GM04503 (cell line): ENCODE measurements at regions not wholly inside any gene's neighbourhood (a gene's known extent, or its start where the extent isn't known, plus 50 kb on each side); places are given as distances from the start of the nearest gene placed in this dataset.
A peak's percentile ranks its signal among the peaks of the same experiment; 100 is the strongest.
"Not testable (repeated sequence)": the region's sequence is repeated elsewhere in the genome, so short reads cannot be mapped to it uniquely, and the experiment has no call there.

Experiments
- DNase-seq: peaks from one replicate; pipeline ENCODE4 v3.0.0-alpha.2; 2012; ENCODE audit warnings: low read depth

DNA sequence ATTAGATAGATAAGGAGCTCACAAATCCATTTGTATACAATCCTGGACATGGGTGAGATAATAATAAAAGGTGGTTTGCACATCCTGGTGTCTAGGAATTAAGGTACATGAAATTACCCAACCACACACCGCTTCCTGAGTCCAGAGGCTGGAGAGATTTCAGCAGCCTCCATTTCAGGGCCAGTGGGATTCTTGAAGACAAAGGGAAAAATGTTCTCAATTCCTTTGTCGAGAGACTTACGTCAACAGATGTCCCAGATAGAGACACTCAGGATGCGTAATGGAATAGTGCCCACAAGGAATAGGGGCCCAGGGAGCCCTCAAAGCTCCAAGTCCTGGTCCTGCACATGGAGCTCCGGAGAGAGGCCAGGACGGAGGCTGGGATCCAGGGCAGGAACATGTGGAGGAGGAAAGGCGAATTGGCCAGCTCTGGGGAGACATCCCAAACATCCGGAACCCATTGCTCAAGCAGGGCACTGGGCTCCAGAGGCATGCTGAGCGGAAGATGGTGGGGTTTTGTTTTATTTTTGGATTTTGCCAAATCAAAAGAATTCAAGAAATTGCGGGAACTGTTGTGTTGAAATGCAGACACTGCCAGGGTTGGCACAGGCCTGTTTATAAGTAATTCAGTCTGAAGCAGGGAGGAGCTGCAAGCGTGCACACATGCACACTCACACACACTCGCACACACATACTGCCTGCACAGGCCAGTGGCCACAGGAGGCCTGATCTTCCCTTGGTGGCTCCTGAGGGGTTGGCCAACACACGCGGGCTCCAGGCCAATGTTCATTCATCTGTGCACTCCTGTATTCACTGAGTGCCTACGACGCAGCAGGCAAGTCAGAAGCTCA lies 97.2 kb downstream of the NOG start:
- peak; percentile 55 for DNase-seq

- DNase-seq: no peak
These were observed 101.3 kb downstream of the NOG start for GRCh38 chr17:56694825-56695224.

- DNase-seq: no peak
These were observed 103.7 kb downstream of the NOG start for GRCh38 chr17:56697190-56697589.

- DNase-seq: peak; percentile 96
These were observed 105.8 kb downstream of the NOG start for GRCh38 chr17:56699186-56699894.

DNA sequence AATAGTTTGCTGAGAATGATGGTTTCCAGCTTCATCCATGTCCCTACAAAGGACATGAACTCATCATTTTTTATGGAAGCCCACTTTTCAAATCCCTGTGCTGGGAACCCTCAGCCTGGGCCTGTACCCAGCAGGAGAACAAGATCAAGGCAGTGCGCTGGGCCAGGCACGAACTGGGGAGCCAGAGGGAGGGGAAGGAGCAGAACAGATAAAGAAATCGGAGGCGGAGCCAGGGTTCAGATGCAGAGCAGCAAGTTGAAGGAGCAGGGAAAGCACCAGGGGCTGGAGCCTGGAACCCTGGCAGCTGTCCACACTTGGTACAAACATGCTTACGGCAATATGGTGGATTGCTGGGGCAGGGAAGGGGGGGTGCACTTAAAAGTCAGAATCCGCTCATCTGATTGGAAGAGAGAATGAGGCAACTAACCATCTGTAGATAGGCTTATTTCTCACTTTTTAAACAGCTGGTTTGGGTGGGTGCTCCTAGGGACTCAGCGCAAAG lies 107.5 kb downstream of the NOG start:
- no peak for DNase-seq

DNA sequence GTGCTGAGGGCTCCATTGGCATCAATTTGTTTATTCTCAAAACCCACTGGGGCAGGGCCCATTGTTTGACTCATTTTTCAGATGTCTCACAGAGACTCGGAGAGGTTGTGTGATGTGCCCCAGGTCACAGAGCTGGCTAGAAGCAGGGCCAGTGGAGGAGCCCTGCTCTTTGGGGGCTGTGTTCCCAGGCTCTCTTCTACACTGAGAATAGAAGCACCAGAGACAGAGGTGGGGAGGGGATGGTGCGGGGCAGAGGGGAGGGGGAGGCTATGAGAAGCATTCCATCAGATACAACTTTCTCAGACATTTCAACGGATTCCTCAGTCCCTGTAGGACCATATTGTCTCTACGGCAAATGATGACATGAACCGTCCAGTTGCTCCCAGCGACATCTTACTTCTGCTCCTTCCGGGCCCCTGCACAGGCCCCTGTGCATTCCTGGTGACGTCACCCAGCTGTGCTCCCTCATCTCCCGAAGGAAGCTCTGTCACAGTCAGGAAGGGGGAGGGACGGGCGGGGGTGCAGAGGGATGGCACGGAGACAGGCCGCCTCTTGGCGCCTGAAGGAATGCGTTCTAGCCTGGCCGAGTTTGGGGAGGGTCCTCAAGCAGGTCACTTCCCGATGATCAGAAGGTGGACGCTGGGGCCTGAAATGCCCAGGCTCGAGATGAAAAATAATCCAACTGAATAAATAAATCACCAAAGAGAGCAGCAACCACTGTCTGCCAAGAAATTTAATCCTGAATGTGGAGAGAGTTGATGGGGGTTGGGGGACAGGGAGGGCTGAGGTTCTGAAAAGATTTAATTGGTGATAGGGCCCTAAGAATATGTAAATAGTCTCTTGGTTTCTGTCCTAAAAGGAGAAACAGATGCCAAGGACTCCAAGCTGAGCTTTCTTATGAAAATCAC lies 114.1 kb downstream of the NOG start:
- DNase-seq: no peak

DNA sequence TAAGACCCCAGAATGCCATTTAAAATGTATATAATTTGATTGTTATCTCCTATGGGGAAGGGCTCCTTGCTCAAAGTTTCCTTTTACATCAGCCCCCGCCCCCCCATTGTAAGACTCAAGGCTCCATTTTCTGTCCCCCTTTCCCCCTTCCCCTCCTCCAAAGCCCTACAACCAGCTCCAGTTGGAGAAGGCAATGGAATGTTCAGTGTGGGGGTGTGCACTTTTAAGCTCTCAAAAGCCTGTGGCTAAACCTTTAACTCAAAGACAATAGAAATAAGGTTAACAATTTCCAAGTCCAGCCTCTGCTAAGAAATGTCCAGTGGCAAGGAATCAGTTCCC lies 114.7 kb downstream of the NOG start:
- no peak for DNase-seq

DNA sequence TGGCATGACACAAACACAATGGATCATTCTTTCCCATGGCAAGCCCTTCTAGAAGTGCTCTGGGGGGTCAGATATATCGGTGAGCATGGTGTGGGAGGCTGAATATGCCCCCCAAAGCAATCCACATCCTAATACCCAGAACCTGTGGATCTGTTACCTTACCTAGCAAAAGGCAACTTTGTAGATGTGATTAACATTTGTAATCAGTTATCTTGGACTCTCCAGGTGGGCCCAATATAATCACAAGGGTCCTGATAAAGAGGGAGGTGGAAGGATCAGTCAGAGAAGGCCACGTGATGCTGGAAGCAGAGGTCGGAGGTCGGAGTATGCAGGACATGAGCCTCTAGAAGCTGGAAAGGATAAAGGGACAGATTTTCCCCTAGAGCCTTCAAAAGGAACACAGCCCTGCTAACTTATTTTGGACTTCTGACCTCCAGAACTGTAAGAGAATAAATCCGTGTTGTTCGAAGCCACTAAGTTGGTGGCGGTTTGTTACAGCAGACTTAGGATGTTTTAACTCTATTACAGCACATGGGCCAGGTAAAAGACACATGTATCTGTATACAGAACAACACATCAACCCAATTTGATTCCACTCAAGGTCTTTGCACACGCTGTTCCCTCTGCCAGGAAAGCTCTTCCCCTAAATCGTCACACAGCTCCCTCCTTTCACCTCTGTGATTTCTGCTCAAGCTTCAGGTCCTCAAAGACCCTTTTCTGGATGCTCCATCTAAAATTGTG lies 115.3 kb downstream of the NOG start:
- no peak for DNase-seq

GRCh38 chr17:56710986-56711385 lies 117.5 kb downstream of the NOG start:
- DNase-seq: no peak

DNA sequence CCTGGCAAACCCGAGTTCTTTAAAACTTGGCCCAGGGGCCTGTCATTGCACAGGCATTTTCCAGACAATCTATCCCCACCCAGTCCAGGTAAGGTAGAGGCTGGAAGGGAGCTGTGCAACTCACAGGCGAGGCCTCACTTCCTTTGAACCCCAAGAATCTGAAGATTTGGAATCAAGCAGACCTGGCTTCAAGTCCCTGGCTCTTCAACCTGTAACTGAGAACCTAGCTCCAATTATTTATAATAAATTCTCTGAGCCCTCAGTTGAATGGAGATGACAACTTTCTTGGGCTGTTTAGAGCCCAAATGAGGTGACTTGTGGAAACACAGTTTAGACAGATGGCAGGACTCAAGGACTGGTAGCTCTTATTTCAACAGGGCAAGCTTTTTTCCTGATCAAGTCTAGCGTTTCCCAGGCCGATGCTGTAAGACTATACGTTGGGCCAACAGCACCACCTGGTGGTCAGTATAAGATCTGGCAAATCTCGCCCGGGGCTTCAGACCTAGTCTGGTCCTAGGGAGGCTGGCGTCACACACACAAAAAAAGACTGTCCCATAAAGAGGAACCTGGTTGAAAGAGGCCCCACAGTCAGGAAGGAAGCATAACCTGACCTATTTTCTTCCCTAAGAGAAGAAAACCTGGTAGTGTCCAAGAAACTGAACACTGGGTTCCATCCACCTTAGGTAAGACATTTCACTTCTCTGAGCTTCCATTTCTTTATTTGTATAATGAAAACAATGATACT lies 117.9 kb downstream of the C17orf67 start:
- DNase-seq: no peak

GRCh38 chr17:56717471-56717870 lies 116.2 kb downstream of the C17orf67 start:
- no peak for DNase-seq

GRCh38 chr17:56718515-56718914 lies 115.2 kb downstream of the C17orf67 start:
- DNase-seq: no peak

DNA sequence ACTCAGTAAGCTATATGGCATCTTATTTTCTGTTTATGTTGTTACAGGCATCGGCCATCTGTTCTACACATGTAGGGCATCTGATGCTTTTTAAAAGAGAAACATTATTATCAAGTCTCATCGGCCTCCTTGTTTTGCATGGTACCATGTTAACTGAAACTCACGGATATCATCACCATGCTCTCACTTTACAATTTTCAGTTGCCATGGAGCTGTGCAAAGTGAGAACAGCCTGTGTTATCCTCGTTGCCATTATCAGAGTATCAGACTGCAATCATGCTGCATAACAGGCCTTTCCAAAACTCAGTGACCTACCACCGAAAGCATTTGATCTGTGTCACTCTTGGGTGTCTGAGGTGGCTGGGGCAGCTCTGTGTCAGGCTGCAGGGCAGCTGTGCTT lies 110.3 kb downstream of the C17orf67 start:
- no peak for DNase-seq

DNA sequence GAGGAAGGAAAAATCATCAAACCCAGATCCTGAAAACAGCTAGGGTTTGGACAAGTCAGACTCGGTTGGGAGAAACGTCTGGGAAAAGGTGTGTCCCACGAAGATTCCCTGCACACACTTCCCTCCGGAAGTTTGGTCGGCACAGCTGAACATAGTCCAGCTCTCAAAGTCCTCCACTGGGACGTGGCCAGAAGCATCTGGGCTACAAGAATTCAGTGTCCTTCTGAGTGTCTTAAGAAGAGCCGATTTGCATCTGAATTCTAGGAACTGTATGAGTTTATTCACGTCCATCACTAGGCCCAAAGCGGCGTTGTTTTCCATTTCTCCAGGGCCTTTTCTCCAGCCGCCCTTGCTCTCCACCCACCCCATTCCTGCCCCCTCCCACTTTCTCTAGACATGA lies 109.1 kb downstream of the C17orf67 start:
- DNase-seq: no peak

GRCh38 chr17:56725144-56725543 lies 108.6 kb downstream of the C17orf67 start:
- DNase-seq: no peak

DNA sequence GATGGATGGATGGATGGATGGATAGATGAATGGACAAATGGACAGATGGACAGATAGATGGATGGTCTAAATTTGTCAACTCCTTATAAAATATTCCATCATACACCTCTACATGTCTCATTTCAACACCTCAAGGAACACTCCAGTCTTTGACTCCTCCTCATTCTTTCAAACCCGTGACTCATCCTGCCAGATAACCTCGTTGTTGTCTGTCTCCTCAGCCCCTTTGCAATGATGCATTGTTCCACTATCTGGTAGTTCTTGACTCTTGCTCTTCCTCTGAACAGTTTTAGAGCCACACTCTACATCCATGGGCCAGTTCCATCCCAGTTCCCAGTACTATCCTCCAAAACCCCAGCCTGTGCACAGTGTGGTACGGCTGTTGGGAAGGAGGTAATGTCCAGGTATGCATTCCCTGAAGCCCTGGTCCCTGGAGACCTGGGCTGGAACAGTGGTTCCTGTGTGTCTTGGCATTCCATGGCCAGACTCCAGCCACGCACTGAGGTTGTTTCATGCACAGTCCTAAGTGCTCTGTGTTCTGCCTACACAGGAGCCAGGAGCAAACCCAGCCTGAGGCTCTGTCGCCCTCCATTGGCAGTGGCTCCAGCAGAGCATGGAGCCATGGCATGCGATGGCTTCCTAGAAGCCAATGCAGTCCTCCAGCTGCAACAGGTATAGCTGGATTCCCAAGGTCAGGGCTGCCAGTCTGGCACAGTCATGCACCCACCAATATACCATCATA lies 105.7 kb downstream of the C17orf67 start:
- DNase-seq: no peak

- DNase-seq: not testable (repeated sequence)
These were observed 102.6 kb downstream of the C17orf67 start for GRCh38 chr17:56731096-56731495.

GRCh38 chr17:56733833-56734232 lies 99.9 kb downstream of the C17orf67 start:
- no peak for DNase-seq

DNA sequence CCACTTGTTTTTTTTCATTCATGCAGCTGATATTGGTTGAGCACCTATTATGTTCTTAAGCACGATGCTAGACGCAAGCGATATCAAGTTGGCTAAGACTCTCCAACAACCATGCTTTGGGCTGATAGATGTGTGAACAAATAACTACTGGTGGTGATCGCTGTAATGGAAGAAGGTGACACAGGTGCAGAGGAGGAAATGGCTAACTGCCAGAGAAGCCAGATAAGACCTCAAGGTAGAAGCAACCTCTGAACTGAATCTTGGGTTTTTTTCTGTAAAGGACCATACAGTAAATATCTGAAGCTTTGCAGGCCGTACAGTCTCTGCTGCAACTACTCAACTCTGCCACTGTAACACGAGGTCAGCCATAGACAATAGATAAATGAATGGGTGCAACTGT lies 97.9 kb downstream of the C17orf67 start:
- no peak for DNase-seq
